ENCODE measurements at regions not wholly inside any gene's neighbourhood (a gene's known extent, or its start where the extent isn't known, plus 50 kb on each side); places are given as distances from the start of the nearest gene placed in this dataset.

DNA sequence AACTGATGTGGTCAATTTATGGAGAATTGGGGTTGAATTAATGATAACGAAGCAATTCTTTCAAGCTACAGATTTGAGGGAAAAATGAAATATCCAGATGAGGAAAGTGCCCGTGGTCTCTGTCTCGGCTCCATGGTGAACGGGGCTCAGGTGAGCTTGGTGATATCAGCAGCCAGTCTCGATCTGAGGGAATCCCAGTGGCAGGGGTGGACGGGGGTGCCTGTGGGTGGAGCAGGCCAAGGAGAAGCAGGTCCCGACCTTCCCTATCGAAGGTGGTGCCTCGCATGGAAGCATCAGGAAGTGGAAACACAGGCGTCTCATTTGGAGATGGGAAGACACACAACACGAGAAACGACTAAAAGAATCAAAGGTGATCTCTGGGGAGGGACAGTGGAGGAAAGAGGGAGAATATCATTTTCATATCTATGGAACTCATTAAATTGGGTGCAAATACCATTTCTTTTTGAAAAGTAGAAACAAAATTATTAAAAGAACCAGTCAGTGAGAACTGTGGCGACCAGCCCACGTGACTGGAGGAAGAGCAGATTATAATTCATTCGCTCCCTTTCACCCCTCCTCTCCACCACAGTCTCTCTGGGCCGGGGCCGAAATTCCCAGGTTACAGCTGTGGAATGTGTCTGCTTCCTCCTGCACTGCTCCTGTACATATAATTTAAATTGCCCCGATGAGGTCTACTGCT, 354.3 kb upstream of the SFSWAP start:
- TF ChIP-seq, protein P1, sequence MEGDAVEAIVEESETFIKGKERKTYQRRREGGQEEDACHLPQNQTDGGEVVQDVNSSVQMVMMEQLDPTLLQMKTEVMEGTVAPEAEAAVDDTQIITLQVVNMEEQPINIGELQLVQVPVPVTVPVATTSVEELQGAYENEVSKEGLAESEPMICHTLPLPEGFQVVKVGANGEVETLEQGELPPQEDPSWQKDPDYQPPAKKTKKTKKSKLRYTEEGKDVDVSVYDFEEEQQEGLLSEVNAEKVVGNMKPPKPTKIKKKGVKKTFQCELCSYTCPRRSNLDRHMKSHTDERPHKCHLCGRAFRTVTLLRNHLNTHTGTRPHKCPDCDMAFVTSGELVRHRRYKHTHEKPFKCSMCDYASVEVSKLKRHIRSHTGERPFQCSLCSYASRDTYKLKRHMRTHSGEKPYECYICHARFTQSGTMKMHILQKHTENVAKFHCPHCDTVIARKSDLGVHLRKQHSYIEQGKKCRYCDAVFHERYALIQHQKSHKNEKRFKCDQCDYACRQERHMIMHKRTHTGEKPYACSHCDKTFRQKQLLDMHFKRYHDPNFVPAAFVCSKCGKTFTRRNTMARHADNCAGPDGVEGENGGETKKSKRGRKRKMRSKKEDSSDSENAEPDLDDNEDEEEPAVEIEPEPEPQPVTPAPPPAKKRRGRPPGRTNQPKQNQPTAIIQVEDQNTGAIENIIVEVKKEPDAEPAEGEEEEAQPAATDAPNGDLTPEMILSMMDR (IDR thresholded peaks at IDR 0.05), result no peak
- no peak for TF ChIP-seq POLR2A (IDR thresholded peaks at IDR 0.05)

All from lower leg skin (tissue), 3 donors.